Hepatocyte (in vitro differentiated cells): ENCODE measurements at regions not wholly inside any gene's neighbourhood (a gene's known extent, or its start where the extent isn't known, plus 50 kb on each side); places are given as distances from the start of the nearest gene placed in this dataset.

Experiments
- DNase-seq: peaks from one replicate; pipeline ENCODE4 v3.0.0-alpha.2; 2016; ENCODE audit warnings: low spot score
- H2AFZ ChIP-seq: fragments of 200-600 bp; sonication (generic); 2 replicates; pipeline ENCODE4 v1.6.0; 2016; ENCODE audit warnings: antibody characterized with exemption, mild to moderate bottlenecking
- H3K27ac ChIP-seq: fragments of 200-600 bp; sonication (generic); 2 replicates; pipeline ENCODE4 v1.5.1; 2016; ENCODE audit warnings: mild to moderate bottlenecking
- H3K27me3 ChIP-seq: fragments of 200-600 bp; sonication (generic); 2 replicates; pipeline ENCODE4 v1.6.1; 2016
- H3K36me3 ChIP-seq: fragments of 200-600 bp; sonication (generic); replicated peaks from 2 replicates; pipeline ENCODE4 v1.5.1; 2016; ENCODE audit warnings: low read depth; ENCODE audit not compliant: insufficient read depth
- H3K4me1 ChIP-seq: fragments of 200-600 bp; sonication (generic); 2 replicates; pipeline ENCODE4 v1.5.1; 2016; ENCODE audit warnings: mild to moderate bottlenecking, moderate library complexity; ENCODE audit not compliant: insufficient read depth
- H3K4me2 ChIP-seq: fragments of 200-600 bp; sonication (generic); 2 replicates; pipeline ENCODE4 v1.6.0; 2016
- H3K4me3 ChIP-seq: fragments of 200-600 bp; sonication (generic); 2 replicates; pipeline ENCODE4 v1.5.1; 2016; ENCODE audit warnings: mild to moderate bottlenecking
- H3K79me2 ChIP-seq: fragments of 200-600 bp; sonication (generic); 2 replicates; pipeline ENCODE4 v1.6.0; 2017; ENCODE audit warnings: mild to moderate bottlenecking
- H3K9me2 ChIP-seq: fragments of 200-600 bp; sonication (generic); replicated peaks from 2 replicates; pipeline ENCODE4 v1.6.0; 2017; ENCODE audit warnings: mild to moderate bottlenecking; ENCODE audit not compliant: insufficient read depth
- H3K9me3 ChIP-seq: fragments of 200-600 bp; sonication (generic); 2 replicates; pipeline ENCODE4 v1.5.1; 2016; ENCODE audit warnings: low read depth, mild to moderate bottlenecking
- H4K20me1 ChIP-seq: fragments of 200-600 bp; sonication (generic); 2 replicates; pipeline ENCODE4 v1.6.0; 2016; ENCODE audit warnings: mild to moderate bottlenecking; ENCODE audit not compliant: insufficient read depth, poor library complexity, severe bottlenecking
- EZH2 ChIP-seq: fragments of 200-600 bp; sonication (generic); IDR thresholded peaks from 2 replicates; pipeline ENCODE4 v1.6.1; 2016; ENCODE audit warnings: antibody characterized with exemption, mild to moderate bottlenecking, borderline replicate concordance
- EZH2phosphoT487 ChIP-seq: fragments of 200-600 bp; sonication (generic); IDR thresholded peaks from one replicate; pipeline ENCODE4 v1.6.1; 2018; ENCODE audit warnings: antibody characterized with exemption, mild to moderate bottlenecking, low read depth, moderate library complexity; ENCODE audit not compliant: unreplicated experiment, severe bottlenecking
- WGBS: methylation state at CpG from one replicate; pipeline ENCODE4 v1.1.6; 2016; ENCODE audit warnings: low lambda C conversion rate; ENCODE audit errors: missing lambda C conversion rate; 5-methylcytosine and 5-hydroxymethylcytosine counted together
- TF ChIP-seq, protein P1 (sequence below): fragments of 200-600 bp; sonication (generic); IDR thresholded peaks from 2 replicates; pipeline ENCODE4 v1.5.1; 2016; ENCODE audit warnings: antibody characterized with exemption, mild to moderate bottlenecking; ENCODE audit not compliant: poor library complexity

DNA sequence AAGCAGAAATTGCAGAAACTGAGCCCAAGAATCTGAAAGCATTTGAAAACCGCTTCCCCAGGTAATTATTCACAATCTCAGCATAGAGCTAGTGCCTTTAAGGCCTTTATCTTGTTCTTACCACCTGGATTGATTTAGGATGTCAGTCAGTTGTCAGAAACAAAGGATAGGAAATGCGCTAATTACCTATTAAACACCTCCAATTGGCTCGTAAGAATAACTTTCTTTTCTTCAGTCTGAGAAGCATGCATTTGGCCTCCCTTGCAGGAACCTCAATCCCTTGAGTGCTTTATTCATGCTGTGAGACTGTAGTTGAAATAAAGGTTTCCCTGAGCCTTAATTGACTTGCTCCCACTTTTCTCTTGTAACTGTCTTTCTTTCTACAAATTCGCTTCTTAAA, 400.3 kb upstream of the LRATD1 start:
- Histone ChIP-seq H3K9me2 (no peaks in the 10 kb centered on the region), H3K79me2 (no peaks in the 10 kb centered on the region), H3K36me3 (no peaks in the 10 kb centered on the region), H3K27ac (no peak overlapping the region), H3K27me3 (no peaks in the 10 kb centered on the region), H2AFZ (no peak overlapping the region), H3K4me2 (no peak overlapping the region), H3K9me3 (no peaks in the 10 kb centered on the region), H4K20me1 (no peaks in the 10 kb centered on the region), H3K4me3 (no peak overlapping the region), H3K4me1 (no peaks in the 10 kb centered on the region)
- TF ChIP-seq EZH2 (no peak), EZH2phosphoT487 (no peak)
- TF ChIP-seq, protein P1, sequence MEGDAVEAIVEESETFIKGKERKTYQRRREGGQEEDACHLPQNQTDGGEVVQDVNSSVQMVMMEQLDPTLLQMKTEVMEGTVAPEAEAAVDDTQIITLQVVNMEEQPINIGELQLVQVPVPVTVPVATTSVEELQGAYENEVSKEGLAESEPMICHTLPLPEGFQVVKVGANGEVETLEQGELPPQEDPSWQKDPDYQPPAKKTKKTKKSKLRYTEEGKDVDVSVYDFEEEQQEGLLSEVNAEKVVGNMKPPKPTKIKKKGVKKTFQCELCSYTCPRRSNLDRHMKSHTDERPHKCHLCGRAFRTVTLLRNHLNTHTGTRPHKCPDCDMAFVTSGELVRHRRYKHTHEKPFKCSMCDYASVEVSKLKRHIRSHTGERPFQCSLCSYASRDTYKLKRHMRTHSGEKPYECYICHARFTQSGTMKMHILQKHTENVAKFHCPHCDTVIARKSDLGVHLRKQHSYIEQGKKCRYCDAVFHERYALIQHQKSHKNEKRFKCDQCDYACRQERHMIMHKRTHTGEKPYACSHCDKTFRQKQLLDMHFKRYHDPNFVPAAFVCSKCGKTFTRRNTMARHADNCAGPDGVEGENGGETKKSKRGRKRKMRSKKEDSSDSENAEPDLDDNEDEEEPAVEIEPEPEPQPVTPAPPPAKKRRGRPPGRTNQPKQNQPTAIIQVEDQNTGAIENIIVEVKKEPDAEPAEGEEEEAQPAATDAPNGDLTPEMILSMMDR, result no peak
- WGBS, result 46% methylated on average over 4 of the region's 4 CpGs
- no peak for DNase-seq

DNA sequence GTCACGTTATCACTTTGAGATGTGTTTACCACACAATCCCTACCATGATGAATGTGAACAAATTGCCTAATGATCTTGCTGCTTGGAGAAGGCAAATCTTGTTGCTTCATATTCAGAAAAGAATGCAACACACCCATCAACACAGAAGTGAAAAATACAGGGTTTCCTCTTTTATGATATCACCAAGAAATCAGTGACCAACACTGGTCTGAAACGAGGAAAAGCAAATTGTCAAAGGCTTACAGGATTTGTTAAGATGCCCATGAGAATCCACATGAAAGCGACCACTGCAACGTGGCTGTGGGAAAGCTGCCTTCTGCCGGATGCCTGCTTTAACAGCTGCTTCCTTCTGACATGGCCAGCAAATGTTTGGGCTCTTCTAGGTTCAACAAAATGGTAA, 397.6 kb upstream of the LRATD1 start:
- no peaks in the 10 kb centered on the region for H3K27me3 ChIP-seq
- no peaks in the 10 kb centered on the region for H3K79me2 ChIP-seq
- no peak overlapping the region for H2AFZ ChIP-seq
- H3K36me3 ChIP-seq, result no peaks in the 10 kb centered on the region
- H3K4me3 ChIP-seq, result no peak overlapping the region
- no peak overlapping the region for H3K27ac ChIP-seq
- DNase-seq, result no peak
- no peaks in the 10 kb centered on the region for H3K4me1 ChIP-seq
- H3K9me3 ChIP-seq, result no peaks in the 10 kb centered on the region
- TF ChIP-seq, protein P1, result no peak
- no peak for TF ChIP-seq EZH2
- TF ChIP-seq EZH2phosphoT487, result no peak
- H3K9me2 ChIP-seq, result no peaks in the 10 kb centered on the region
- H3K4me2 ChIP-seq, result no peak overlapping the region
- H4K20me1 ChIP-seq, result no peaks in the 10 kb centered on the region
- WGBS, result 77% methylated on average over 5 of the region's 5 CpGs

DNA sequence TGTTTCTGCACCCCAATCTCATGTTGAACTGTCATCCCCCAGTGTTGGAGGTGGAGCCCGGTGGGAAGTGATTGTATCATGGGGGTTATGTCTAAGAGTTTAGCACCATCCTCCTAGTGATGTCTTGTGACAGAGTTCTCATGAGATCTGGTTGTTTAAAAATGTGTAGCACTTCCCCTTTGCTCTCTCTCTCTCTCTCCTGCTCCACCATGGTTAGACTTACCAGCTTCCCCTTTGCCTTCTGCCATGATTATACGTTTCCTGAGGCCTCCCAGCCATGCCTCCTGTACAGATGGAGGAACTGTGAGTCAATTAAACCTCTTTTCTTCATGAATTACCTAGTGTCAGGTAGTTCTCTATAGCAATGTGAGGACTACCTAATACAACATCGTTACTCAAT, 396.9 kb upstream of the LRATD1 start:
- WGBS, result 70% methylated on average over 3 of the region's 3 CpGs
- Histone ChIP-seq H3K27me3 (no peaks in the 10 kb centered on the region), H2AFZ (no peak overlapping the region), H3K4me2 (no peak overlapping the region), H3K27ac (no peak overlapping the region), H3K36me3 (no peaks in the 10 kb centered on the region), H3K9me2 (no peaks in the 10 kb centered on the region), H4K20me1 (no peaks in the 10 kb centered on the region), H3K9me3 (no peaks in the 10 kb centered on the region), H3K4me3 (no peak overlapping the region), H3K79me2 (no peaks in the 10 kb centered on the region), H3K4me1 (no peaks in the 10 kb centered on the region)
- TF ChIP-seq EZH2phosphoT487 (no peak), EZH2 (no peak)
- TF ChIP-seq, protein P1, result no peak
- DNase-seq, result no peak

DNA sequence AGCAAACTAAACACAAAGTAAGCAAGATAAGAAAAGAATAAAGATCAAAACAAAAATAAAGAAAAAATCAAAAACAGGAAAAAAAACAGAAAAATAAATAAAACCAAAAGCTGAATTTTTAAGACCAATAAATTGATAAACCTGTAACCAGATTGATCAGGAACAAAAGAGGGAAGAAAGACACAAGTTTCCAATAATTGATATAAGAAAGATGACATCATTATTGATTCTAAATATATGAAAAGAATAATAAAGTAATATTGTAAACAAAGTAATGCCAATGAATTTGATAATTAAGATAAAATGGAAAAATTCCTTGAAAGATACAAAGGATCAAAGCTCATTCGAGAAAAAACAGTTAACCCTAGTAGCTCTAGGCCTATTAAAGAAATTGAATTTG, 394.6 kb upstream of the LRATD1 start:
- no peaks in the 10 kb centered on the region for H3K36me3 ChIP-seq
- TF ChIP-seq, protein P1, result no peak
- TF ChIP-seq EZH2, result no peak
- DNase-seq, result no peak
- H3K27ac ChIP-seq, result no peak overlapping the region
- H4K20me1 ChIP-seq, result no peaks in the 10 kb centered on the region
- H3K9me3 ChIP-seq, result no peaks in the 10 kb centered on the region
- H3K79me2 ChIP-seq, result no peaks in the 10 kb centered on the region
- no peak overlapping the region for H3K4me2 ChIP-seq
- no peaks in the 10 kb centered on the region for H3K9me2 ChIP-seq
- H2AFZ ChIP-seq, result no peak overlapping the region
- WGBS, result 91% methylated on average over 1 of the region's 1 CpG
- no peaks in the 10 kb centered on the region for H3K27me3 ChIP-seq
- H3K4me3 ChIP-seq, result no peak overlapping the region
- no peaks in the 10 kb centered on the region for H3K4me1 ChIP-seq
